Gastroesophageal sphincter (tissue), 4 donors: ENCODE measurements at regions not wholly inside any gene's neighbourhood (a gene's known extent, or its start where the extent isn't known, plus 50 kb on each side); places are given as distances from the start of the nearest gene placed in this dataset.

Experiments used
- ATAC-seq: fragments of 150-250 bp; one replicate; pipeline ENCODE4 v1.9.1; 2016; ENCODE audit warnings: mild to moderate bottlenecking, moderate library complexity
- H3K27ac ChIP-seq, 4 donors: fragments of 200-600 bp; sonication (generic) in 3 of 4; 1 replicate in 3 of 4; 2 replicates in 1 of 4; pipeline ENCODE4 v1.5.1; 2016 to 2019
- H3K27me3 ChIP-seq: fragments of 200-600 bp; sonication (generic); one replicate; pipeline ENCODE4 v1.5.1; 2019
- H3K36me3 ChIP-seq, 2 donors: fragments of 200-600 bp; sonication (generic); one replicate each; pipeline ENCODE4 v1.5.1; 2019; ENCODE audit warnings: control low read depth in 1 of 2
- H3K4me1 ChIP-seq, 3 donors: fragments of 200-600 bp; sonication (generic); 1 replicate in 2 of 3; 2 replicates in 1 of 3; pipeline ENCODE4 v1.5.1; 2016 to 2019; ENCODE audit warnings: control low read depth in 2 of 3
- H3K4me3 ChIP-seq, 2 donors: fragments of 200-600 bp; sonication (generic); one replicate each; pipeline ENCODE4 v1.5.1; 2019; ENCODE audit warnings: mild to moderate bottlenecking in 1 of 2, moderate library complexity in 1 of 2
- H3K9me3 ChIP-seq, 3 donors: fragments of 200-600 bp; sonication (generic); one replicate each; pipeline ENCODE4 v1.5.1; 2017 to 2019; ENCODE audit warnings: control low read depth in 2 of 3
- EP300 ChIP-seq: sonication (generic); formaldehyde crosslinking; IDR thresholded peaks from one replicate; pipeline ENCODE4 v1.6.1; 2017; ENCODE audit warnings: antibody characterized with exemption, mild to moderate bottlenecking
- POLR2A ChIP-seq, 2 donors: fragments of 450-650 bp; IDR thresholded peaks; one replicate each; pipeline ENCODE4 v1.6.1; 2017; ENCODE audit warnings: antibody characterized with exemption in 2 of 2, mild to moderate bottlenecking in 2 of 2, moderate library complexity in 1 of 2
- POLR2AphosphoS5 ChIP-seq: sonication (generic); formaldehyde crosslinking; IDR thresholded peaks from one replicate; pipeline ENCODE4 v1.6.1; 2017; ENCODE audit warnings: antibody characterized with exemption
- WGBS, 2 donors: methylation state at CpG; one replicate each; pipeline ENCODE4 v1.1.5; 2018; ENCODE audit warnings: low coverage in 1 of 2; 5-methylcytosine and 5-hydroxymethylcytosine counted together
- TF ChIP-seq, protein P1 (sequence below), 4 experiments: fragments of 200-600 bp in 2 of 4; fragments of 450-650 bp in 2 of 4; sonication (generic) in 1 of 4; IDR thresholded peaks; one replicate each; pipeline ENCODE4 v1.5.1; 2017 to 2019; ENCODE audit warnings: antibody characterized with exemption in 4 of 4, mild to moderate bottlenecking in 2 of 4, moderate library complexity in 2 of 4

DNA sequence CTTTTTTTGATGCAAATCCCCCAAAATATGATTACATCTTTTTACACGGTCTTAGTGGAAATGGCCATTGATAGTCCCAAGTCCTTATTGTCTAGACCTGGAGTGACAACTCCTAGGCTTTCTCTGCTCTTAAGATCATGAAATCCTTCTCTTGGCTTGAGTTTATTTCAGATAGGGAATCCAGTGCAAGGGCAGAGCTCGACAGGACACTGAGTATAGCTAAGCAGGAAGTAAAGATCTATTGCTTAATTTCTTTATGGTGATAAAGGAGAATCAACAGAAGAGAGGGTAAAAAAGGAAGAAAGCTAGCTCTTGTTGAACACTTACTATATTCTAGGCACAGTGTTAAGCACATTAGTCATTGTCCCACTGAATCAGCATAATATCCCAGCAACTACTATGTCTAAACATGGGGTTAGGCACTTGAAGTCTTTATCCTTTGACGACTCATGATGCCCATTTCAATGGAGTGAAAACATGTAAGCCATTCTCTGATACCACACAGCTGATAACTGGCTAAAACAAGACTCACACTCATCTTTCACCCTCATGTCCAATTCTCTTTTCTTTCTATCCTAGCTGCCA, 74.1 kb upstream of the LRATD1 start:
- WGBS, 2 donors = 80 to 94% methylated on average over 2 to 3 of the region's 3 CpGs
- H3K27ac ChIP-seq = no peak overlapping the region
- no peaks in the 10 kb centered on the region for H3K9me3 ChIP-seq
- H3K4me1 ChIP-seq = no peaks in the 10 kb centered on the region
- no peaks in the 10 kb centered on the region for H3K36me3 ChIP-seq
- TF ChIP-seq POLR2A (IDR thresholded peaks at IDR 0.05) (no peak), EP300 (no peak), POLR2AphosphoS5 (no peak)
- TF ChIP-seq, protein P1, sequence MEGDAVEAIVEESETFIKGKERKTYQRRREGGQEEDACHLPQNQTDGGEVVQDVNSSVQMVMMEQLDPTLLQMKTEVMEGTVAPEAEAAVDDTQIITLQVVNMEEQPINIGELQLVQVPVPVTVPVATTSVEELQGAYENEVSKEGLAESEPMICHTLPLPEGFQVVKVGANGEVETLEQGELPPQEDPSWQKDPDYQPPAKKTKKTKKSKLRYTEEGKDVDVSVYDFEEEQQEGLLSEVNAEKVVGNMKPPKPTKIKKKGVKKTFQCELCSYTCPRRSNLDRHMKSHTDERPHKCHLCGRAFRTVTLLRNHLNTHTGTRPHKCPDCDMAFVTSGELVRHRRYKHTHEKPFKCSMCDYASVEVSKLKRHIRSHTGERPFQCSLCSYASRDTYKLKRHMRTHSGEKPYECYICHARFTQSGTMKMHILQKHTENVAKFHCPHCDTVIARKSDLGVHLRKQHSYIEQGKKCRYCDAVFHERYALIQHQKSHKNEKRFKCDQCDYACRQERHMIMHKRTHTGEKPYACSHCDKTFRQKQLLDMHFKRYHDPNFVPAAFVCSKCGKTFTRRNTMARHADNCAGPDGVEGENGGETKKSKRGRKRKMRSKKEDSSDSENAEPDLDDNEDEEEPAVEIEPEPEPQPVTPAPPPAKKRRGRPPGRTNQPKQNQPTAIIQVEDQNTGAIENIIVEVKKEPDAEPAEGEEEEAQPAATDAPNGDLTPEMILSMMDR (IDR thresholded peaks at IDR 0.05) = no peak
- no peaks in the 10 kb centered on the region for H3K27me3 ChIP-seq
- no peak for ATAC-seq
- no peak overlapping the region for H3K4me3 ChIP-seq

DNA sequence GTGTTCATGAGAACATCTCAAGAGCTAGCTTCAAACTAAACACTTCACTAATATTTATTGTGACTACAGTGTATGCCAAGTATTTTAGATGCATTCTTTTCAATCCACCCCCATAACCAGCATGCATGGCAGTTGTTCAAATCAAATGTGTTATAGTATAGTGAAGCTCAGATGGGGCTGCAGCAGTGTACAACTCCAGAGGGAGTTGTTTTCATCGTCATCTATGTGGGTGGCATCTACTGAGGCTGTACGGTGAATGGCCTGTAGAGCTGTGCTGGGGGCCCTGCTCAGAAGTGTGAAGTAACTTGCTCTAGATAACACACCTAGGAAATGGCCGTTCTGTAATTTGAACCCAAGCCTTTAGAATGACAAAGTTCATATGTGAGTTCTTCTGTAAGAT, 71.8 kb upstream of the LRATD1 start:
- H3K4me1 ChIP-seq = no peaks in the 10 kb centered on the region
- no peak overlapping the region for H3K4me3 ChIP-seq
- no peaks in the 10 kb centered on the region for H3K9me3 ChIP-seq
- H3K27ac ChIP-seq = no peak overlapping the region
- 60% methylated on average over 3 of the region's 3 CpGs for WGBS, 2 donors
- no peak for ATAC-seq
- TF ChIP-seq EP300 = no peak
- no peak for TF ChIP-seq POLR2A (IDR thresholded peaks at IDR 0.05)
- H3K27me3 ChIP-seq = no peaks in the 10 kb centered on the region
- H3K36me3 ChIP-seq = no peaks in the 10 kb centered on the region

DNA sequence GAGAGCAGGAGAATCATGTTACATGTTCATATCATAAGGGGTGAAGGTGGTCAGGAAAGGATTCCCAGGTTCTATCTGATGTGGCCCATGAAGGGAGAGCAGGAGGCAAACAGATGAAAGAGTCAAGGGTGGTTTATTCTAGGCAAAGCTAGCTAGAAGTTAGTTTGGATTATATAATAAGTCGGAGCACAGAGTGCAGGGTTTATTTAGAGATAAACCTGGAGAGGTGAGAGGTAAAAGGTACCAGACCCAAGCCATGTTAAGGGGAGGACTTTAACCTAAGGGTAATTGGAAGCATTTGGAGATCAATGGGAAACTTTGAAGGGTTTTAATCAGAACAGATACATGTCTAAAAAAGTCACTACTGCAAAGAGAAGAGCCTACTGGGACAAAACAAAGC, 69.2 kb upstream of the LRATD1 start:
- H3K27me3 ChIP-seq = no peaks in the 10 kb centered on the region
- TF ChIP-seq POLR2A (IDR thresholded peaks at IDR 0.05) (no peak), POLR2AphosphoS5 (no peak), EP300 (no peak)
- TF ChIP-seq, protein P1 (IDR thresholded peaks at IDR 0.05) = no peak
- H3K9me3 ChIP-seq = no peaks in the 10 kb centered on the region
- H3K4me1 ChIP-seq = no peaks in the 10 kb centered on the region
- no peaks in the 10 kb centered on the region for H3K36me3 ChIP-seq
- H3K4me3 ChIP-seq = no peak overlapping the region
- H3K27ac ChIP-seq = no peak overlapping the region
- no peak for ATAC-seq
- WGBS, 2 donors = 44 to 69% methylated on average over 1 of the region's 1 CpG

DNA sequence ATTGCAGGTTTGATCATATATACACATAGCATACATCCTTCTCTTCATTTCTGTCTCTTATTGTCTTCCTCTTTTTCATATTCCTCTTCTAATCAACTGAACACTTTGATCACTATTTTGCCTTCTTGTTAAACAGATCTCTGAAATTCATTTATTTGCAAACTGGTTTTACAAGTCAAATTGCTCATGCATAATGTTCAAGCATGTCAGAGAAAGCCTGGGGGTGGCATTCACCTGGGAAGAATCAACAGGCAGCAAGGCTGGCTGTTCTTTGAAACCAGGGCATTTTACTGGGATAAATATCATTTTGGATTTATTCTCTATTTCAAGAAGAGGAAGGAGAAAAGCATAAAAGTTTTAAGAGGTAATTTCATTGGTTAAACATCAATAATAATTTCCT, 66.9 kb upstream of the LRATD1 start:
- no peaks in the 10 kb centered on the region for H3K4me1 ChIP-seq
- H3K4me3 ChIP-seq = no peak overlapping the region
- H3K9me3 ChIP-seq = no peaks in the 10 kb centered on the region
- no peak for ATAC-seq
- no peak for TF ChIP-seq POLR2AphosphoS5
- no peak for TF ChIP-seq EP300
- no peak for TF ChIP-seq POLR2A (IDR thresholded peaks at IDR 0.05)
- TF ChIP-seq, protein P1 (IDR thresholded peaks at IDR 0.05) = no peak
- H3K36me3 ChIP-seq = no peaks in the 10 kb centered on the region
- no peak overlapping the region for H3K27ac ChIP-seq
- no peaks in the 10 kb centered on the region for H3K27me3 ChIP-seq

DNA sequence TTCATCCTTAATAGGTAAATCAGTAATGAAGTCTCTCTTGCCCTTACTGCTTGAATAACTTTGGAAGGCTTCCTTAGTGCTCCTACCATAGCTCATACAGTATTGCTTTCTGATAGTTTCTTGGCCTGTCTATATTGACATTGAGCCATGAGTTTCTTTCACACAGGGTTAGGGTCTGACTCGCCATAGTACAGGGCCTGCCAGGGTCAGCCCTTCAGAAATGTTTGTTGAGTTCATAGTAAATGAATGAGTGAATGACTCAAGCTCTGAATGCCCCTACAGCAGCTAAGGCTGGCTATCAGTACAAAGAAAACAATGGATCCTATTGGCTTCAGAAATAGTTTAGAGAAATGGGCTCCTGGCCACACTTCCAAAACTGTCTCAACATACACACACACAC, 65.0 kb upstream of the LRATD1 start:
- Histone ChIP-seq H3K27me3 (no peaks in the 10 kb centered on the region), H3K27ac (no peak overlapping the region), H3K4me3 (no peak overlapping the region), H3K9me3 (no peaks in the 10 kb centered on the region), H3K36me3 (no peaks in the 10 kb centered on the region), H3K4me1 (no peaks in the 10 kb centered on the region)
- TF ChIP-seq POLR2A (IDR thresholded peaks at IDR 0.05) (no peak), EP300 (no peak), POLR2AphosphoS5 (no peak)
- TF ChIP-seq, protein P1 (IDR thresholded peaks at IDR 0.05) = no peak
- no peak for ATAC-seq
- 67% methylated on average over 1 of the region's 1 CpG; no CpG with 5 or more reads in 1 of the 2 donors for WGBS, 2 donors
